IMR-90 (cell line): ENCODE measurements at regions not wholly inside any gene's neighbourhood (a gene's known extent, or its start where the extent isn't known, plus 50 kb on each side); places are given as distances from the start of the nearest gene placed in this dataset.

Source experiments
- ATAC-seq: fragments of 200-7000 bp; cut with Tn5 transposase; 2 replicates; pipeline ENCODE4 v1.9.1; 2020; ENCODE audit warnings: low read depth, mild to moderate bottlenecking, moderate library complexity
- BruUV-seq: library from RNA; stranded (reverse); fragments of 400-500 nt; replicated peaks from 2 replicates; lab custom pipeline; 2021; lab: Mats Ljungman, UMichigan
- CTCF ChIA-PET: fragments of 300-600 bp; formaldehyde crosslinking; extraction: SDS; loops from one replicate; lab custom pipeline; 2021; ENCODE audit warnings: antibody characterized with exemption; lab: Yijun Ruan, JAX
- POLR2A ChIA-PET: fragments of 300-600 bp; sonication (Branson Sonifier 250); formaldehyde crosslinking; loops from one replicate; lab custom pipeline; 2022; ENCODE audit warnings: antibody characterized with exemption; ENCODE audit not compliant: unreplicated experiment; lab: Charles Lee
- DNase-seq: peaks from one replicate; pipeline ENCODE4 v3.0.0; 2013
- H2AFZ ChIP-seq: replicated peaks from 2 replicates; pipeline ENCODE3; 2013; ENCODE audit warnings: low read length, mild to moderate bottlenecking; ENCODE audit not compliant: poor library complexity
- H2AK5ac ChIP-seq: 2 replicates; pipeline ENCODE4 v1.6.1; 2013; ENCODE audit warnings: low read depth, low read length, inconsistent platforms
- H2AK9ac ChIP-seq: replicated peaks from 2 replicates; pipeline ENCODE3; 2013; ENCODE audit warnings: mild to moderate bottlenecking, low read depth, low read length, moderate library complexity; ENCODE audit not compliant: poor library complexity
- H2BK120ac ChIP-seq: 2 replicates; pipeline ENCODE4 v1.6.1; 2013; ENCODE audit warnings: low read depth, low read length, inconsistent platforms
- H2BK15ac ChIP-seq: 3 replicates; pipeline ENCODE4 v1.6.1; 2013; ENCODE audit warnings: low read depth, low read length, inconsistent platforms
- H2BK20ac ChIP-seq: 2 replicates; pipeline ENCODE4 v1.6.1; 2013; ENCODE audit warnings: low read depth, mild to moderate bottlenecking, inconsistent platforms, low read length, moderate library complexity
- H2BK5ac ChIP-seq: 2 replicates; pipeline ENCODE4 v1.6.1; 2013; ENCODE audit warnings: mild to moderate bottlenecking, low read depth, low read length, inconsistent platforms; ENCODE audit not compliant: poor library complexity, severe bottlenecking
- H3K14ac ChIP-seq: replicated peaks from 2 replicates; pipeline ENCODE4 v1.6.1; 2013; ENCODE audit warnings: low read depth, low read length, inconsistent platforms
- H3K18ac ChIP-seq: 2 replicates; pipeline ENCODE4 v1.6.1; 2013; ENCODE audit warnings: low read depth, low read length, control low read depth
- H3K23ac ChIP-seq: 2 replicates; pipeline ENCODE4 v1.6.1; 2013; ENCODE audit warnings: low read depth, low read length, inconsistent platforms
- H3K27ac ChIP-seq: 2 replicates; pipeline ENCODE4 v1.5.1; 2013; ENCODE audit warnings: mild to moderate bottlenecking, control low read depth, low read length; ENCODE audit not compliant: insufficient read depth
- H3K27me3 ChIP-seq: 2 replicates; pipeline ENCODE4 v1.6.1; 2013; ENCODE audit warnings: low read length; ENCODE audit not compliant: control insufficient read depth, insufficient read depth
- H3K36me3 ChIP-seq: 2 replicates; pipeline ENCODE4 v1.6.1; 2013; ENCODE audit warnings: low read length, mixed read lengths; ENCODE audit not compliant: control insufficient read depth, insufficient read depth
- H3K4ac ChIP-seq: 2 replicates; pipeline ENCODE4 v1.6.1; 2013; ENCODE audit warnings: low read depth, low read length, inconsistent platforms
- H3K4me1 ChIP-seq: 2 replicates; pipeline ENCODE4 v1.6.1; 2013; ENCODE audit warnings: low read length, mixed read lengths; ENCODE audit not compliant: control insufficient read depth, insufficient read depth
- H3K4me2 ChIP-seq: 2 replicates; pipeline ENCODE4 v1.6.1; 2013; ENCODE audit warnings: low read depth, mild to moderate bottlenecking, control low read depth, low read length, moderate library complexity
- H3K4me3 ChIP-seq: 2 replicates; pipeline ENCODE4 v1.5.1; 2013; ENCODE audit warnings: low read depth, mild to moderate bottlenecking, control low read depth, low read length, moderate library complexity; ENCODE audit not compliant: insufficient read depth
- H3K56ac ChIP-seq: 2 replicates; pipeline ENCODE4 v1.6.1; 2013; ENCODE audit warnings: low read length, inconsistent platforms; ENCODE audit not compliant: insufficient read depth; ENCODE audit errors: extremely low read depth
- H3K79me1 ChIP-seq, 2 experiments: 2 replicates each; pipeline ENCODE4 v1.6.1; 2013; ENCODE audit warnings: low read length in 2 of 2, inconsistent platforms in 1 of 2, low read depth in 1 of 2
- H3K9ac ChIP-seq: 2 replicates; pipeline ENCODE4 v1.6.1; 2013; ENCODE audit warnings: low read depth, low read length, control low read depth
- H3K9me1 ChIP-seq: 2 replicates; pipeline ENCODE4 v1.6.1; 2013; ENCODE audit warnings: low read length, inconsistent platforms; ENCODE audit not compliant: insufficient read depth
- H3K9me3 ChIP-seq: 2 replicates; pipeline ENCODE4 v1.6.1; 2013; ENCODE audit warnings: low read length; ENCODE audit not compliant: control insufficient read depth, insufficient read depth
- H4K20me1 ChIP-seq: 2 replicates; pipeline ENCODE4 v1.6.1; 2013; ENCODE audit warnings: low read length, inconsistent platforms; ENCODE audit not compliant: insufficient read depth
- H4K5ac ChIP-seq: 2 replicates; pipeline ENCODE4 v1.6.1; 2013; ENCODE audit warnings: mild to moderate bottlenecking, low read depth, low read length, control low read depth
- H4K8ac ChIP-seq, 2 experiments: 2 replicates each; pipeline ENCODE4 v1.6.1; 2013; ENCODE audit warnings: low read depth in 2 of 2, low read length in 2 of 2, control low read depth in 1 of 2, inconsistent platforms in 1 of 2
- H4K91ac ChIP-seq: 2 replicates; pipeline ENCODE4 v1.6.1; 2013; ENCODE audit warnings: low read depth, low read length, inconsistent platforms; ENCODE audit not compliant: insufficient read depth
- CEBPB ChIP-seq: IDR thresholded peaks from 2 replicates; pipeline ENCODE4 v1.6.1; 2012; ENCODE audit warnings: low read depth, low read length, improper control_type of control experiment
- CHD1 ChIP-seq: IDR thresholded peaks from 2 replicates; pipeline ENCODE4 v1.6.1; 2012; ENCODE audit warnings: low read depth, low read length, improper control_type of control experiment
- FOS ChIP-seq: fragments of 150-350 bp; IDR thresholded peaks from 2 replicates; pipeline ENCODE4 v1.6.1; 2016; ENCODE audit warnings: low read depth, low read length
- MAZ ChIP-seq: IDR thresholded peaks from 2 replicates; pipeline ENCODE4 v1.6.1; 2012; ENCODE audit warnings: low read depth, mild to moderate bottlenecking, low read length, improper control_type of control experiment, moderate library complexity, borderline replicate concordance
- MXI1 ChIP-seq: IDR thresholded peaks from 2 replicates; pipeline ENCODE4 v1.6.1; 2012; ENCODE audit warnings: low read depth, mild to moderate bottlenecking, low read length, moderate library complexity, borderline replicate concordance
- RAD21 ChIP-seq: IDR thresholded peaks from 2 replicates; pipeline ENCODE4 v1.6.1; 2012; ENCODE audit warnings: low read length, improper control_type of control experiment
- RFX5 ChIP-seq: IDR thresholded peaks from 2 replicates; pipeline ENCODE4 v1.8.0; 2012; ENCODE audit warnings: low read depth, mild to moderate bottlenecking, low read length, moderate library complexity
- SMC3 ChIP-seq: fragments of 150-350 bp; IDR thresholded peaks from 2 replicates; pipeline ENCODE4 v1.6.1; 2016; ENCODE audit warnings: low read depth, mild to moderate bottlenecking, antibody characterized with exemption, low read length, moderate library complexity
- WGBS, 2 experiments: methylation state at CpG; one replicate each; pipeline versions ENCODE4 v1.1.5 to v1.1.7; 2013; ENCODE audit warnings: missing lambda C conversion rate in 2 of 2; ENCODE audit not compliant: insufficient read length in 1 of 2; ENCODE audit errors: extremely low coverage in 2 of 2; 5-methylcytosine and 5-hydroxymethylcytosine counted together
- dilution Hi-C: fragments of 300-500 bp; cut with HindIII; formaldehyde crosslinking; loops from one replicate; pipeline ENCODE4 v1.14.3; 2018; ENCODE audit warnings: low sequenced_read_pairs; ENCODE audit not compliant: unreplicated experiment
- in situ Hi-C: fragments of 300-500 bp; cut with MboI; formaldehyde crosslinking; loops from 3 replicates; pipeline ENCODE4 v1.14.3; 2019; ENCODE audit warnings: low sequenced_read_pairs, inconsistent platforms, mixed read lengths
- intact Hi-C: fragments of 100-400 bp; cut with micrococcal nuclease; formaldehyde crosslinking; loops from 2 replicates; pipeline ENCODE4 v1.10.0; 2022

DNA sequence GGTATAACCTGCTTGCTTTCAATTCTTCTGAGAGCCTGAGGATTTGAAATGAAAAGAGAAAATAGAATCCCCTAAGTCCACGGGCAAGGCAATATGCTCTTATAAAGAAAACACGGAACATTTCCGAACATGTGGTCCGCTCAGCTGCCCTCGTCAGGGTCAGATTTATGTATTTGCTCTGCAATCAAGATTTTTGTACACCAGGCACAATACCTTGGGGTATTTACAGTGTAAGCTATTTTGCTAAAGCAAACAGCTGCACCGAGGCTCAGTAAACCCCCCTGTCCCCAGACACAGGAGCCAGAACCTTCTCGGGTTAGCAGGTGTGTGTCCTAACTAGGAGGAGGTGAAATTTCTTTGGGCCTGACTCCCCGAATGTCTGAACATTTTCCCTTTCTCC lies 155.8 kb upstream of the LRIG1 start:
- Histone ChIP-seq H3K27ac (no peak overlapping the region), H3K4me1 (no peaks in the 10 kb centered on the region), H3K9ac (no peak overlapping the region), H4K20me1 (no peaks in the 10 kb centered on the region), H2BK15ac (no peak overlapping the region), H2AK9ac (no peak overlapping the region), H2AFZ (no peak overlapping the region), H3K14ac (no peak overlapping the region), H3K56ac (no peak overlapping the region), H2BK120ac (no peak overlapping the region), H2AK5ac (no peak overlapping the region), H3K27me3 (peaks cover 2% of the 10 kb centered on the region), H4K5ac (no peak overlapping the region), H3K4me3 (no peak overlapping the region), H4K91ac (no peak overlapping the region), H3K4ac (no peak overlapping the region), H3K23ac (no peak overlapping the region), H4K8ac (no peak overlapping the region), H3K18ac (no peak overlapping the region), H3K79me1 (no peaks in the 10 kb centered on the region), H2BK5ac (no peak overlapping the region), H2BK20ac (no peak overlapping the region), H3K4me2 (no peak overlapping the region), H3K9me3 (no peaks in the 10 kb centered on the region), H3K36me3 (no peaks in the 10 kb centered on the region), H3K9me1 (no peaks in the 10 kb centered on the region)
- in situ Hi-C loops = no loop called here
- intact Hi-C loops = no loop called here
- no peak for TF ChIP-seq CEBPB
- no peak for TF ChIP-seq SMC3
- no peak for TF ChIP-seq FOS
- TF ChIP-seq RAD21 = no peak
- TF ChIP-seq RFX5 = no peak
- TF ChIP-seq CHD1 = no peak
- no peak for TF ChIP-seq MAZ
- no peak for TF ChIP-seq MXI1
- dilution Hi-C loops = no loop called here
- ChIA-PET POLR2A (no interaction called here), CTCF (no interaction called here)
- no TSS peak for BruUV-seq
- ATAC-seq = no peak
- no CpG with 5 or more reads among the region's 8 CpGs for WGBS, 2 experiments
- DNase-seq = no peak
